GM13977 (cell line): ENCODE measurements at regions not wholly inside any gene's neighbourhood (a gene's known extent, or its start where the extent isn't known, plus 50 kb on each side); places are given as distances from the start of the nearest gene placed in this dataset.

Experiments used
- DNase-seq: peaks from one replicate; pipeline ENCODE4 v3.0.0; 2012; ENCODE audit warnings: low spot score
- in situ Hi-C: fragments of 300-500 bp; cut with MboI; formaldehyde crosslinking; loops from one replicate; pipeline ENCODE4 v1.12.0; 2022; ENCODE audit warnings: low sequenced_read_pairs, low pct_unique_long_range_greater_than_20kb, mixed read lengths, inconsistent platforms; ENCODE audit not compliant: unreplicated experiment
- TF ChIP-seq, protein P1 (sequence below): IDR thresholded peaks from 2 replicates; pipeline ENCODE4 v1.5.1; 2012; ENCODE audit warnings: mild to moderate bottlenecking, control low read depth; ENCODE audit not compliant: insufficient read depth; ENCODE audit errors: extremely low read depth, missing control alignments

DNA sequence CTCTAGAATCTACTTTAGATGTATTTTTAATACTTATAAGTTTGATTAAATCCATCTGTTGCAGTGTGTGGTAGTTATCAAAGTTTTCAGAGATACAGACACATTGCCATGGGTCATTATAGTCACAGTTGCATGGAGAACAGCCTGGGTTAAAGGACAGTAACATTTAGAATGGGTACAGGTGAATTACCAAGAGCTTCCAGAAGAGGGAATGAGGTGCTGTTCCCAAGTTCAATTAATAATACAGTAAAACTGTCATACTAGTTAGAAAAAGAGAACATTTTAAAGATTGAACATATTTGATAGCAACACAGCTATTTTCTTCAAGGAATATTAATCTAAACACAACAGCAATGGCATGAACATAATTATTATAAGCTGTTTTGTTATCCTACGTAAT is 322.6 kb upstream of the SLC10A2 start:
- TF ChIP-seq, protein P1, sequence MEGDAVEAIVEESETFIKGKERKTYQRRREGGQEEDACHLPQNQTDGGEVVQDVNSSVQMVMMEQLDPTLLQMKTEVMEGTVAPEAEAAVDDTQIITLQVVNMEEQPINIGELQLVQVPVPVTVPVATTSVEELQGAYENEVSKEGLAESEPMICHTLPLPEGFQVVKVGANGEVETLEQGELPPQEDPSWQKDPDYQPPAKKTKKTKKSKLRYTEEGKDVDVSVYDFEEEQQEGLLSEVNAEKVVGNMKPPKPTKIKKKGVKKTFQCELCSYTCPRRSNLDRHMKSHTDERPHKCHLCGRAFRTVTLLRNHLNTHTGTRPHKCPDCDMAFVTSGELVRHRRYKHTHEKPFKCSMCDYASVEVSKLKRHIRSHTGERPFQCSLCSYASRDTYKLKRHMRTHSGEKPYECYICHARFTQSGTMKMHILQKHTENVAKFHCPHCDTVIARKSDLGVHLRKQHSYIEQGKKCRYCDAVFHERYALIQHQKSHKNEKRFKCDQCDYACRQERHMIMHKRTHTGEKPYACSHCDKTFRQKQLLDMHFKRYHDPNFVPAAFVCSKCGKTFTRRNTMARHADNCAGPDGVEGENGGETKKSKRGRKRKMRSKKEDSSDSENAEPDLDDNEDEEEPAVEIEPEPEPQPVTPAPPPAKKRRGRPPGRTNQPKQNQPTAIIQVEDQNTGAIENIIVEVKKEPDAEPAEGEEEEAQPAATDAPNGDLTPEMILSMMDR: no peak
- no peak for DNase-seq
- in situ Hi-C loops: no loop called here

DNA sequence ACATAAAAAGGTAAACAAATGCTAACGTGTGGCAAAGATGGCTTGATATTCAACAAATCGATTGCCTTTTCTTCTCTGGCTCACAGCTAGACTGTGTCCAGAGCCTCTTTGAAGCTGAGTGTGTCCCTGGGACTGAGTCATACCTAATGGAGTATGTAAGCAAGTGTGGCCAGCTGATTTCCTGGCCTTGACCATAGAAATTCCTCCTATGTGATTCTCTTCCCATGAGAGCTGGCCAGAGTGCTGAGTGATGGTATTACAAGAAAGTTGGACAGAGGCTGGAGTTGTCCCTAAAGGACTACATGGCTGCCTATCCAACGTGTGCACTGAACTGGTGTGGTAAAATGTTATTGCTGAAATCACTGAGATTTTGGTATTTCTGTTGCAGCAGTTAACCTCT is 320.1 kb upstream of the SLC10A2 start:
- in situ Hi-C loops: no loop called here
- TF ChIP-seq, protein P1: no peak
- DNase-seq: no peak

DNA sequence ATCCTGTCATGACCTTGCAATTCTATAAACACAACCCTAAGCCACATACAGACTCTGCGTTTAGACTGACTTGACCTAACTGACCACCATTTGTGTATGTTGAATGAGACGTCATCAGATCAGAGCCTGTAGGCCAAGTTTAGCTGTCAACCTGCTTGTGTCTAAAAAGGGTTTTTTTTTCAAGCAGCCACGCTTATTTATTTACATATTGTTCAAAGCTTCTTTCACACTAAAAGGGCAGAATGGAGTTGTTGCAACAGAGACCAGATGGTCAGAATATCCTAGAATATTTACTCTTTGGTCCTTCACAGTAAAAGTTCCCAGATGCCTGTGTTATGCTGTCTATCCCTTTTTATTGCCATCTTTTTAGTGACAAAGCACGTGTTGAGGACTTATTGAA is 307.7 kb upstream of the SLC10A2 start:
- in situ Hi-C loops: no loop called here
- no peak for DNase-seq
- TF ChIP-seq, protein P1: no peak

DNA sequence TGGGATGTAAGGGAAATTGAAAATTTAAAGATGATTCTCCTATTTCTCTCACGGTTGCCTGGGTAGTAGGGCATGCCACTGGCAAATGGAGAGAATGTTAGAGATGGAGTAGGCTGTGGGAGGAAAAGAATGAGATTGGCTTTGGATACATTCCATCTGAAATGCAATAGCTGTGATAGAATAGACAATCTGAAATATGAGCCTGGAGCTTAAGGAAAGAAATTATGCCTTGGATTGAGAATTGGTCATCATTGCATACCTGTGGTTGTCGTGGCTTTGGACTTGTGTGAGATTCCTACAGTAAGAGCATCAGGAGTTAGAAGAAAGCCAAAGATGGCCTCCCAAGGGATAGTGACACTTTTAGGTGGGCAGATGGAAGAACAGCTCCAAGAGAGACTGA is 305.1 kb upstream of the SLC10A2 start:
- TF ChIP-seq, protein P1: no peak
- in situ Hi-C loops: no loop called here

DNA sequence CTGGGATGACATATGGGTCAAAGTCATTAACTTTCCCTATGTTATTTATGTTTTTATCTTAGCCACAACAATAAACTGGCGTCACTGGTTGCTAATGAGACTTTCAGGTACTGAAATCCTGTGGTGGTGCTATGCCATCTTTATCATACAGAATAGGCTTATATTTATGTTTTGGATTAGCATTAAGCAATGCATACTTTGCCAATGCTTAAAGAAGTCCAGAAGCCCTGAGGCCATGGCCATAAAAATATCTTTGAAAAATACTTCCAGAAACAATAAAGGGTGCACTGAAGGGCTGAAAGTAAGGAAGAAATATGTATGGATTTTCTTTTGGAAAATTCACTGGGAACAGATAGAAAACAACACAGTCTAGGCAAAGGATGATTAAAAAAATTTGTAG is 304.6 kb upstream of the SLC10A2 start:
- no peak for DNase-seq
- TF ChIP-seq, protein P1: no peak
- in situ Hi-C loops: no loop called here

More for the DNA sequence above, 305.1 kb upstream of the SLC10A2 start:
- no peak for DNase-seq

DNA sequence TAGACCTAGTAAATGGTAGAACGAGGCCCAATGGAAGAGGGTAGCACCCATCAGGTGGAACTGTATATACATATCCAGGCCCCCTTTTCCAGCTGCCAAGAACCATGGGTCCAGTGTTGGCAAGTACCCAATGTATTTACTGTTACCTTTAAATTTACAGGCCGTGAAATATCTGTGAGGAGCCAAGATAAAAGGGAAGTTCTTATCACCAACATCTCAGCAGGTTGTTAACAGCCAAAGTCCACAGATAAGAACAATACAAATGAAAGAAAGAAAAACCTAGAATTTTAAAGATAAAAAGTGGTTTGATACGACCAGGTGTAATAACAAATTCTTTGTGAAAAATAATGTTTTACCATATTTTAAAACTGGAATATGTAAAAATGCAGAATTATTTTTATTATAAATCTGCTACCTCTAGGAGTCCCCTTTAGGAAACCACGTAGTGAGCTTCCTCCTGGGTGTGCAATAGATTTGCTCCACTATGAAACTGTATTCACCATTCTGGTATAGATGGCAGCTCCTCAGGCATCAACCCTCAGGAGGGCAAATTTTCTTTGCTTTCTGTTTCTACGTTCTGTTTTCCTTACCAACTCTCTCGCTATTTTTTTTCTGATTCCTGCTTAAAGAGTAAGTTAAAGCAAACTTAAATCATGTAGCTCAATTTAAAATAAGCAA is 292.2 kb upstream of the SLC10A2 start:
- DNase-seq: no peak
- in situ Hi-C loops: no loop called here
- TF ChIP-seq, protein P1: no peak
